A204.1 (cell line): ENCODE measurements at regions not wholly inside any gene's neighbourhood (a gene's known extent, or its start where the extent isn't known, plus 50 kb on each side); places are given as distances from the start of the nearest gene placed in this dataset.
"Not testable (repeated sequence)": the region's sequence is repeated elsewhere in the genome, so short reads cannot be mapped to it uniquely, and the experiment has no call there.

Experiments used
- FAIRE-seq: peaks from 2 replicates; lab custom pipeline; 2012; peaks lifted over from hg19 to GRCh38; lab: Jason Lieb, UNC

DNA sequence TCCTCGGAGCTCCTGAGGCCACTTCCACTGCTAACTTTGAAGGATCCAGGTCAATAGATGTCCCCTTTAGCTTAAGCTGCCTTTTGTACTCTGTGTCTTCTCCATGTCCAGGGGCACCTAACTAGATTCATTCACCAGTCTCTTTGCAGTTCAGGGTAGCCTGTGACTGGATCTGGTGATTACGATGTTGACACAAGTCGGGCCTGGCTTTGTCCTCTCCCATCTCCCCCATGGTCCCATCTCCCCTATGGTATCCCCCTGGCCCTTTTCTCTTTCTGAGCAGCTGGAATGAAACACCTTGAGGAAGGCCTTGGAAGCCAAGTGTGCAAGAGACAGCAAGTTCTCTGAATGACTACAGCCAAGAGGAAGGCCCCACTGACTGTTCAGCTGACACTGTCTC lies 417.9 kb upstream of the SMIM21 start:
- FAIRE-seq: no peak

DNA sequence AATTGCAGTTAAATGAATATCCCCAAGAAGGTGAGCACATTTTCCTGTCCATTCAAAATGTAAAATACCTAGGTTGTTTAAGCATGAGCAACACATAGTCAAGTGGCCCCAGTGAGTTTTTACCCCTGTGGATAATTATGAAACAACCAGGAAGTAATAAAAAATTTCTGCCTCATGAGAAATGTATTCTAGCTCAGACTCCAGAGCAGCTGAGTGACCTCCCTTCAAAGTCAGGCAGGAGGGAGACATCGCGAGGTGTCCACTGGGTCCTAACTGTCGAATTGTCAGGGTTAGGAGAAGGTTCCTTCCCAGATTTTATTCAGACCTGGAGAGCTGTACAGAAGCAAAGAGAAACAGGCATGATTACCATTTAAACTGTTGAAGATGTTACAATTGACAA lies 416.6 kb upstream of the SMIM21 start:
- no peak for FAIRE-seq

DNA sequence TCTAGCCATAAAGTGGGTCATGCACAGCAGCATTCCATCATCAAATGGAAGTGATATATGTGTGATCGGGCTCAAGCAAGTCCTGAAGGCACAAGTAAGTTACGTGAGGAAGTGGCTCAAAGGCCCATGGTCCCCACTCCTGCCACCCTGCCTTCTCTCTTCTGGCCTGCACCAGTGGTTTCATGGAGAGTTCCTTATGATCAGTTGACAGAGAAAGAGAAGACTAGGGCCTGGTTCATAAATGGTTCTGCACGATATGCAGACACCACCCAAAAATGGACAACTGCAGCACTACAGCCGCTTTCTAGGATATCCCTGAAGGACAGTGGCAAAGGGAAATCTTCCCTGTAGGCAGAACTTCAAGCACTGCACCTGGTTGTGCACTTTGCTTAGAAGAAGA lies 412.6 kb upstream of the SMIM21 start:
- FAIRE-seq: no peak

DNA sequence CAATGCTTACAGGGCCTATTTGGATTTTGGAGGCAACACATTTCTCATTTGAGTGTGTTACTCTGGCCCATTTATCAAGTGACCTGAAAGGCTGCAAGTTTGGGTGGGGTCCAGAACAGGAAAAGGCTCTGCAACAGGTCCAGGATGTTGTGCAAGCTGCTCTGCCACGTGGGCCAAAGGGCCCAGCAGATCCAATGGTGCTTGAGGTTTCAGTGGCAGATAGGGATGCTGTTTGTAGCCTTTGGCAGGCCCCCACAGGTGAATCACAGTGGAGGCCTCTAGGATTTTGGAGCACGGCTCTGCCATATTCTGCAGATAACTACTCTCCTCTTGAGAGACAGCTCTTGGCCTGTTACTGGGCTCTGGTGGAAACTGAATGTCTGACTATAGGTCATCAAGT lies 412.2 kb upstream of the SMIM21 start:
- not testable (repeated sequence) for FAIRE-seq

DNA sequence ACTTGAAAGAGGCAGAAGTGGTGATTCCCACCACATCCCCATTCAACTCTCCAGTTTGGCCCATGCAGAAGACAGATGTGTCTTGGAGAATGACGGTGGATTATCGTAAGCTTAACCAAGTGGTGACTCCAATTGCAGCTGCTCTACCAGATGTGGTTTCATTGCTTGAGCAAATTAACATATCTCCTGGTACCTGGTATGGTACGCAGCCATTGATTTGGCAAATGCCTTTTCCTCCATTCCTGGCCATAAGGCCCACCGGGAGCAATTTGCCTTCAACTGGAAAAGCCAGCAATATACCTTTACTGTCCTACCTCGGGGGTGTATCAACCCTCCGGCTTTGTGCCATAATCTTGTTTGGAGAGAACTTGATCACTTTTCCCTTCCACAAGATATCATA lies 411.5 kb upstream of the SMIM21 start:
- FAIRE-seq: no peak

DNA sequence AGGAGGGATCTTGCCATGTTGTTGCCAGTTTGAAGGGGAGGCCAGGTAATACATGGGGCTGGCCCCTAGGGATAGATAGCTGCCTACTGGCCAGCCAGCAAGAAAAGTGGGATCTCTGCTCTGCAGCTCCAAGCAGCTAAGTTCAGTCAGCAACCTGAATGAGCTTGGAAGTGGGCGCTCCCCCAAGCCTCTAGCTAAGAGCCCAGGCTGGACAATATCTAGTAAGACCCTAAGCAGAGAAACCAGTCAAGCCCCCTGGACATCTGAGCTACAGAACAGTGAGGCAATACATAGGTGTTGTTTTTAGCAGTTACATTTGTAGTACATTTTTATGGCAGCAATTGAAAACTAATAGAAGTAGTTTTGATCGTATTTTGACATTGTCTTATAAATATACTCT lies 409.8 kb upstream of the SMIM21 start:
- FAIRE-seq: no peak

DNA sequence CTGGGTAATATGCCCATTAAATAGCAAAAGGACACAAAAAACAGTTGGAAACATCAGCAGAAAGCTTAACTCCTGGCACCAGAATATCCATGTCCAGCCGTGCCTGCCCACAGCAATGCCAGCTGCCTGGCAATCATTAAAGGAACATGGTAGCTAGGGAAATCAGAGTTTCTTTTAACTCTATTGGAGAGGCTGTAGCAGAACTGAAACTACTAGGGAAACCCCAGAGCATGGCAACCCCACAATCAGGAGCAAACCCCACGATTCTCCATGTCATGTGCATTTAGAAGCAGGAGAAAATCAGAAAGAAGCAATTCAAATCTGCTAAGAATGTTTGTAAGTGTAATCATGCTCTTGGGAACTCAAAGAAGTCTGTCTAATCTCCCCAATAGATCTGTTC lies 409.0 kb upstream of the SMIM21 start:
- no peak for FAIRE-seq

DNA sequence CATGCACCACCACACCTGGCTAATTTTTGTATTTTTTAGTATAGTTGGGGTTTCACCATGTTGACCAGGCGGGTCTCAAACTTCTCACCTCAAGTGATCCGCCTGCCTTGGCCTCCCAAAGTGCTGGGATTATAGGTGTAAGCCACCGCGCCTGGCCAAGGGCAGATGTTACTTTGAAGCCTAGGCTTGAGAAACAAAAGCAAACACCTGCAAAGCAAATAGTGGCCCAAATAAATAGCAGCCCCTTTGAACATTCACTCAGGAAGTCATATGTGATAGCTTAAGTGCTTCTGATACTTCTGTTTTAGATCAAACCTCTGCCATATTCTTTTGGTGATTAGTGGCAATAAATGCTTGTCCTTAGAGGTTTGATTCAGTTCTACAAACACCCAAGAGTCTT lies 404.5 kb upstream of the SMIM21 start:
- no peak for FAIRE-seq

DNA sequence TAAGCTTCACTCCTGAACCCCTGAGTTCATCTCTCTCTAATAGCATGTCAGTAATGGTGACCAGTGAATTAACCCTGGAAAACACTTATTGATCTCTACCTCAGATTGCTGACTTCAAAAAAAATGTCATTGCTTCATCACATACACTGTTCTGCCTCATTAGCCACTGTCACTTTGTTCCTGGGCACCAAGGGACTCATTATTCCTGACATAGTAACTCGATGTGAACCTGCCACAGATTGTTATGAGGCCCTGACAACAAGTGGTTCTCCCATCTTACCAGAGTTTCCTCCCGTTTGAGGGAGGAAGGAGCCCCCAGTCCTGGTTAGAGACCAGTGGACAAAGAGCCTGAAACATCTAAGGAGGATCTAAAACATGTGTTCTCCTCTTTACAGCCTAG lies 403.3 kb upstream of the SMIM21 start:
- FAIRE-seq: no peak

DNA sequence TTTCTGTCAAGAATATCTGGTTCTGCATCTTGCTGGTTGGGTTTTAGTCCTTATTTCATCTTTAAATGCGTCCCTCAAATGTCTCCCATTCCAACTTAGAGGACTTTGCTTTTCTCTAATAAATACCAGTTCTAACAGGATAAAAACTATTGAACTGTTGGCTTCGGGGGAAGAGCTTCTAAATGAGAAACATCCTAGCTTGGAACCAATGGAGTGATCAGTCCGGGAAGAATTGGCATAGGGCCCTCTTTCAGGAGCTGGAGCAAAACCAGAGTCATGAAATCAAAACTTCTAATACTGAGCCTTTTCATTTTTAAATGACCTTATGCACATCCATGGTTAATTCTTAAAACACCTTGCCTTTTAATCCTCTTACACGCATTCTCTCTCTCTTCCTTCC lies 401.6 kb upstream of the SMIM21 start:
- no peak for FAIRE-seq

DNA sequence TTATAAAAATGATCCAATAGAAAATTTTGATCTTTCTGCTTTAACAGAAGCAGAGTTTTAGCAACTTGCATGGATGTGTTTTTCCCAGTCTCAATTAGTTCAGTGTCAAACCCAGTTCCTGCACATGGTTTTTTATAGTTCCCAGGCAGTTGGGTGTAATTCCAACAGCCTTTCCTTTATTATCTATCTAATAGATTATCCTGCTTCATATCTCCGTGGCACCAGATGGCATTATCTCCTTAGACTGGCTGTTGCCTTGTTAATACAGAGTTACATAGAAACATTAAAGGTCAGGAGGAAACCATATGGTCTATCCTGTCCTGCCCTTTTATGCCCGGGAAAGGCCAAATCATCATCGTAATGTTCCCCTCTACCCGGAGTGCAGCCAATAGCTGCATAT lies 400.9 kb upstream of the SMIM21 start:
- FAIRE-seq: no peak

DNA sequence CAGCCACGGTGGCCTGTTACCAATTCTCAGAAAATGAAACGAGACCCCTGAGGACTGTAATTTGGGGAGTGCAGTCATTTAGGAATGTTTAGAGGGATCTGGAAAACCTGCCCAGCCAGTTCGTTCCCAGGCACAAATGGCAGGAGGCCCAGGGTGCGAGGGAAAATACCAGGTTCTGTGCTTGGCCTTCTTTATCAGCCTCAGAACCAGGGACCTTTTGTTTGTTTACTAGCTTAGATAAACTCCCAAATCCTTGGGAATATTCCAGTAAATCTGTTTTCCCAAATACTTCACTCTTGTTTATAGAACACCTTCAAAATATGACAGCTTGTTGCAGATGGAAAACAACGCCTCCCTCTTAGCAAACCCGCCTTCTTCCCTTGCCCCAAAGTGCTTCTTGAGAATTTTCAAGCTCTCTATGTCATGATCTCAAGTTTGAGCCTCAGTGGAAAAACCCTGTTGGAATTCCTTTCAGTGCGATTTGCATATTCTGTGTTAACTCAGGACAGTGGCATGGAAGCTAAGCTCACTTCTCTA lies 400.3 kb upstream of the SMIM21 start:
- FAIRE-seq: no peak

DNA sequence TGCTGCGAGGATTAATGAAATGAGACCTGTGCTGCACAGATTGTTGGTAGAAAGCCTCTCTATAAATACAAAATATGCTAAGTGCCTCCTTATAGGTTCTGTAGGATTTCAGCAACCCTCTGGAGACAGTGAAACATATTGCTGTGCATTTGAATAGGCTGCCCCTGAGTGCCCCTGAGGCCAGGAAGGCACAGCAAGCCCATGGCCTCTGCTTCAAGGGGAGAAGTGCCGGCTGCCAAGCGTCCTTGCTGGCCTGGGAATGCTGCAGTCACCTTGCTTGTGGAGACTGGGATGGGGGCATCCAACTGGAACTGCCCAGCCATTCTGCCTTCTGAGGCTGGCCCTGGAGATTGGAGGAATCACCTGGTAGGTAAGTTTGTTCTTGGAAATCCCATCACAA lies 397.2 kb upstream of the SMIM21 start:
- no peak for FAIRE-seq

DNA sequence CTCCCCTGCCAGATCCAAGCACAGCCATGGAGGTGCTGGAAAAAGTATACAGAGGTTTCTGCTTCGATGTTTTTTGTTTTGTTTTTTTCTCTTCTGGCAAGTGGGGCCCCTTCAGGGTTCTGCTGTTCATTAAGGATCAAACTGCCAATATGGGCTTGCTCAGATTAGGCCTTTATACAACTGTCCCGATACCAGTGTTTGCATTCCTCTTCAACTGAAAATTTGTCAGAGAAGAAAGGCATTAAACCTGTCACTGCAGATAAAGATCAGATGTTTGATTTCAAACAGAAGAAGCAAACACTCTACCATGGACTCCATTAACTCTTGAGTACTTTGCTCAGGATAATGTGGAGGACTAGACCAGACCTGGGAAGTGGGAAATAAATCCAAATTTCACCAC lies 396.0 kb upstream of the SMIM21 start:
- FAIRE-seq: no peak

DNA sequence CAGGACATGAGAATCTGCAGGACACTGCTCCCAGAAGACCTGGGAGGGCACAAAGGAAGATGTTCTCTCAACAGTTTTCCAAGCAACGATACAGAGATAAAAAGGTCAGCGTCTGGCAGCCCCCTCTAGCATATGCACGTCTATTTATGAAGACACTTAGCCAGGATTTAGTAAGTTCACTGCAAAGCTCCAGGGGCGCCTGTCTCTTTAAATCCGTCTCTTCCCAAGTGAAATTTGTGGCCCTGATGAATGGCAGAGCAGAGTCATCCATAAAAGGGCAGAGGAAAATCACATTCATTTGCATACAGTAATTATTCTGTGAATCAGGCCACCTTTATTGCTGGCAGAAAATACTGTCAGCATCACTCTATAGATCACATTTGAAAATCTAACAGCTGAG lies 390.9 kb upstream of the SMIM21 start:
- FAIRE-seq: no peak

DNA sequence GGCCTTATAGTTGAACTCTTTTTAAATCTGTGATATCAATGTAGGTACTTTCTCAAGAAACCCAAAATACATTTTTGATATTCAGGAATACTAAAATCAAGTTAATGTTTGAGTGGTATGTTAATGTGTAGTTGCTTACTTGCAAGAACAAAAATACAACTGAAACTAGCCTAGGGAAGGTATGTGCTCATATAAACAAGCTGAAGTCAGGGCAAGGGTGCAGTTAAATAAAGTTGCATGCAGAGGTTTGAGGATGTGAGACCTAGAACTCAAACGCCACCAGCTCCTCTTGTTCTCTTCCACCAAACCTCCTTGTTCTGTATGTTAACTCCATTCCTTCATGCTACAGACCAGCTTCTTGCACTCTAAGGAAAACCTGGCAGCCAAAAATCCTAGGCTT lies 388.3 kb upstream of the SMIM21 start:
- FAIRE-seq: no peak

DNA sequence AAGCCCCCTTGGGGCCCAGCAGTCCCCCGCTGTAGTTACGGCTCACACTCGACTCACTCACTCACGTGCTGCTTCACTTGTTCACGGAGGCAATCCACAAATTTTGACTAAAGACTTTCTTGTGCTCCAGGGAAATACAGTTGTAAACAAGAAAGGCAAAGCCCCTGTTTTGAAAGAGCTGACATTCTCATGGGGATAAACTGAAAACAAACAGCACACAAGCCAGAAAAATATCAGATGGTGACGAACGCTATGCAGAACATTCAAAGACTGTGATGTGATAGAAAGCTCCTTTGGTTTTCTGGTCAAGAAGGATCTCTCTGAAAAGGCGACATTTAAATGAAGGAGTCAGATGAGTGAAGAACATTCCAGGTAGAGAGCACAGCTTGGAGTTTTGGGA lies 385.3 kb upstream of the SMIM21 start:
- FAIRE-seq: no peak

DNA sequence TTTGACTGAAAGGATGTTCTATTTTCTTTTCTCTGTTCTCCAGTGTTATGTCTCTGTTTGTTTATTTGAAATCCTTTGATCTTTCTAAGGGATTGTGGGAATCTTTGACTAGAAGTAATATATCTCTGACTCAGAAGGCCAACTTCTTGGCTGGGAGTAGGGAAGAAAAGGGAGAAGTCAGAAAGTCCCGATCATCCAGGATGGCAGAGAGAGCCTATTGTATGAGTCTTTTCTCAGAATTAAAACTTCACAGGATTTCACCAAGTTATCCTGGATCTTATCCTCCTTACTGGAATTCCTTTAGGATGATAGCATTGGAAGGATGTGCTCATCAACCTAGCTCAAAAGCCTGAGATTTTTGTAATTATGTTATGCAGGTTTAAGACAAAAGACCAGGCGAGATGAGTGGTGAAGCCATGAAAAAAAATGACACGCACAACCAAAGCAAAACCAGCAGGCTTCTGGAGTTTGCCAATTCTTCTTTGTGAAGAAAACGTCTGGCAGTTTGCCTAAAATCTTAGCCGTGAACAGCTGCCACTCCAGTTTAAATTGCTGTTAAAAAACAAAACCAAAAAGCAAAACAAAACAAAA lies 383.6 kb upstream of the SMIM21 start:
- FAIRE-seq: no peak

DNA sequence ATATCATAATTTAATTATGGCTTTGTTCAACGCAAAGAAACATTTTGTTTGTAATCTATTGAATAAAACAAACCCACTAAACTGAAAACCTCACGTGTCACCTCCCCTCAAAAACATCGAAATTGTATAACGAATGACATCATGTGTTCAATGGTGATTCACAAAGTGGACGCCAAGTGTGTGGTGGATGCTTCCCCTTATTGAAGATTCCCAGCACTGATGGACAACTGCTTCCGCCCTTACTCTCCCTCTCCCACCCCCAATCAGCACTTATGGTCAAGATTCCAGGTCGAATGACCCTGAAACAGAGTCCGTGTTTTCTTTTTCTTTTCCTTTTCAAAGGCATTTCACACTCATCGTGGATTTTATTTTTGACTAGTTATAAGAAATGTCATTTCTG lies 383.0 kb upstream of the SMIM21 start:
- no peak for FAIRE-seq

DNA sequence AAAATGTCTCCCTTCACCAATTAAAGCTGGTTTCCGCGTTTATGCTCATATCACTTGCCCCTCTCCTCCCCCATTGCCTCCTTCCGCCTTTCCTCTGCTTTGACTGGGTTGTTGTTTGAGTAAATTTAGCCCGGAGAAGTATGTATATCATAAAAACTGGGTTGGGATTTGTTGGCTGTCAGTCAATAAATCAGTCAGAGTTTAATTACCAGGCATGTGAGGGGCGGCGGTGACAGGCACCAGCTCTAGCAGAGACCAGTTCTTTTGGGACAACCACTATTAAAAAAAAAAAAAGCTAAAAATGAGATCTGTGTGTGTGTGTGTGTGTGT lies 382.4 kb upstream of the SMIM21 start:
- no peak for FAIRE-seq

DNA sequence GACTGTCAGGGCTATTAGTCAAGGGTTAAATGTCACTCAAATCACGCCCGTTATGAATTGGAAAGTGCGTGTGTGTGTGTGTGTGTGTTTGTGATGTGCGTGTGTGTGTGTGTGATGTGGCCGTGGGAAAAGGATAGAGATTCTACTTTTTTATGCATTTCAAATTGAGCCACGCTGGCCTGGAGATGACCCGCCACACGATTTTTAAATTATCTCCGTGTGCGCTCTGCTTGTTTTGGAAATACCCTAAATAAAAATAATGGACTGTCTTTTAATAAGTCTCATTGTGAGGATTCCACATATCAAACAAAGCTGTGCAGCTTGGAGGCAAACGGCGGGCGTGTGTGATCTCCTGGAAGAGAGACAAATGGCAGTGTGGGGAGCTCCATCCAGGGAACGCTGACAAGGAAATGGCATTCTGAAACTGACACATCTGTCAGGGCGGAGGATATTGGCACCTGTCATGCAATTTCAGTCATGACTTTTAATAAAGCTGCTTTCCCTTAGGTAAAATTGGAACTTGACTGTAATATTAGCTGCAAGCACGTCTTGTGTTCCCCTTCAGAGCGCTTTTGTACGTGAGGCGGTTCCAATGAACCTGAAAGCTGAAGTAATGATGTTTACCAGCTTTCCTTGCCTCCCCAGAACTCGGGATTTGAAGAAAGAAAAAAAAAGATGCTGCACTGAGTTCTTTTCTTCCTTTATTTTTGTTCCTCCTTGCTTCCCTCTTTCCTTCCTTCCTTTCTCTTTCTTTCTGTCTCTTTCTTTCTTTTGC lies 381.8 kb upstream of the SMIM21 start:
- FAIRE-seq: no peak

DNA sequence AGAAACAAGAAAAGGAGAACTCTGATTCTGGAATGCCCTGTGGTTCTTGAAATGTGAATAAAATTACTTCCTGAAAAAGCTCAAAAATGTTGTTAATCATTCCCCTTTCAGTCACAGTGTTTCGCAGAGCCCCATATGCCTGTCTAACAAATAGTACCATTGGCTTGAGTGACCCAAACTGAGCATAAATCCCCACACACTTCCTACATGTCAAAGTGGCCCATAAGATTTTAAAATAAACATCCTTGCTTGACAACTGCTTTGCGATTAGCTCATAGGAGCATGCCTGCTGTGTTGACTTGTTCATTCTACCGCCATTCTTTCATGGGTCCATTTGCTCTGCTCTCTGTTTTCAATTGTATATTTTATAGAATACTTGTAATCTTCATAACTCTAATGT lies 377.8 kb upstream of the SMIM21 start:
- no peak for FAIRE-seq

DNA sequence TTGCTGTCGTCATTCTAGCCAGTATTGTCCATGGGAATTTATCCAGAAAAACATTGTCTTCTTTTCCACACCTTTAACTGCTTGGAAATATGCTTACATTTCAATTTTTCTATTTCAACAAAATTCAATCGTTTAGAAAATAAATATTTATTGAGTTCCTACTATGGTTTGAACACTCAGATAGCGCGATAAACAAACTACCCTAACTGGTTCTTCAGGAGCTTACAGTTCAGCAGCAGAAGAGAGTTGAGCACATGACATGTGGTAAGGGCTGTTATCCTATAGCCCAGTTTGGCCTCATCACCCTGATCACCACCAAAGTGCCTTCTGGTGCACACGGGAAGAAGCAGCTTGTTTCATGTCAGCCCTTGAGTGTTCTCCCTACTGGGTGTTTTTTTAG lies 375.2 kb upstream of the SMIM21 start:
- FAIRE-seq: no peak

DNA sequence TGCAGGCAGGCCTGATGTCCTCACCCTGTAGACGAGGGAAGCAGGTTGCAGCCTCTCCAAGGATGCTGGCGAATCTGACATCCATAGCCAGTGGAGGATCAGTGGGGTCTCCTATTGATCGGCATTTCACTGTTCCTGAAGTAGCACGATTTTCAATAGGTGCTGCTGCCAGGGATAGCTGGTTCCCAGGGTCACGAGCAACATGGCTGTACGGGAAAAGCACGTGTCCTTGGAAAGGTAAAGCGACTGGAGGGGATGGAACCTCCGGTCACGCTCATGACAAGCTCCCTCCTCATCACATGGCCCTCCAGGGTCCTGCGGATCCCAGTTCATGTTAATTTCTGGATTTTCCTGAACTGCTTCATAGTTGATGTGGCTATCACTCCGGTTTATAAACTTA lies 373.7 kb upstream of the SMIM21 start:
- no peak for FAIRE-seq

DNA sequence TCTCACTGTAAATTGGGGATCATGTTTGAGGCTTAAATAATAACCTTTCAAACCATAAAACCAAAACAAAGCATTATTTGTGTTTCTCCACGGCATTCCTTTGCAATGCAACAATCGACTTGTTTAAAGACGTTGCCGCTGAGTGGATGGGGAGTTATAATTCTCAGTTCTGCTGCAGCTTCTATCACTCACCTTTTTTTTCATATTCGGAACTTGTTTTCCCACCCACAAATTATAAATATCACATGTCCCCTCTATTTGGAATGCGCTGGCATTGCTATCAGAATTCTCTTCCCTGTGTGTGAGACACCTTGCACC lies 372.8 kb upstream of the SMIM21 start:
- FAIRE-seq: no peak
